HCT116 (cell line): ENCODE measurements at regions not wholly inside any gene's neighbourhood (a gene's known extent, or its start where the extent isn't known, plus 50 kb on each side); places are given as distances from the start of the nearest gene placed in this dataset.

Experiments
- CBX3 ChIP-seq: IDR thresholded peaks from 2 replicates; pipeline ENCODE4 v1.6.1; 2012; ENCODE audit warnings: low read depth
- CEBPB ChIP-seq: IDR thresholded peaks from 2 replicates; pipeline ENCODE4 v1.6.1; 2012; ENCODE audit warnings: low read depth
- CTCF ChIP-seq, 3 experiments: fragments of 200-600 bp in 1 of 3; sonication (generic) in 1 of 3; IDR thresholded peaks in 2 of 3; conservative IDR thresholded peaks in 1 of 3; 2 replicates each; pipeline ENCODE4 v1.5.1; 2012 to 2017; ENCODE audit warnings: low read depth in 2 of 3, low read length in 2 of 3, antibody characterized with exemption in 1 of 3, borderline replicate concordance in 1 of 3, control low read depth in 1 of 3, mild to moderate bottlenecking in 1 of 3, mixed read lengths in 1 of 3, mixed run types in 1 of 3, moderate library complexity in 1 of 3; ENCODE audit not compliant: insufficient read depth in 1 of 3
- EZH2 ChIP-seq: fragments of 200-600 bp; sonication (generic); IDR thresholded peaks from 2 replicates; pipeline ENCODE4 v1.6.1; 2017; ENCODE audit warnings: antibody characterized with exemption, mixed run types
- POLR2A ChIP-seq: IDR thresholded peaks from 2 replicates; pipeline ENCODE4 v1.7.0; 2011; ENCODE audit warnings: borderline replicate concordance; ENCODE audit not compliant: insufficient read depth, insufficient read length; ENCODE audit errors: extremely low read depth
- POLR2AphosphoS5 ChIP-seq: IDR thresholded peaks from 2 replicates; pipeline ENCODE4 v1.6.1; 2011; ENCODE audit warnings: mild to moderate bottlenecking, low read depth, low read length, moderate library complexity
- ZFX ChIP-seq: fragments of 450-650 bp; IDR thresholded peaks from 2 replicates; pipeline ENCODE4 v1.6.1; 2017
- TF ChIP-seq, protein P1 (sequence below): IDR thresholded peaks from 2 replicates; pipeline ENCODE4 v1.6.1; 2012

GRCh38 chr21:14762734-14763694, 216.9 kb upstream of the SAMSN1 start:
- TF ChIP-seq POLR2A (no peak), EZH2 (no peak), POLR2AphosphoS5 (no peak), CTCF (IDR thresholded peaks at IDR 0.05 in 2 of 3, conservative IDR thresholded peaks at IDR 0.05 in 1 of 3; ENCODE audit: borderline replicate concordance in 1 of 3, insufficient read depth in 1 of 3, low read depth in 2 of 3, low read length in 2 of 3) (no peak), CBX3 (no peak), ZFX (no peak), CEBPB (no peak)
- TF ChIP-seq, protein P1, sequence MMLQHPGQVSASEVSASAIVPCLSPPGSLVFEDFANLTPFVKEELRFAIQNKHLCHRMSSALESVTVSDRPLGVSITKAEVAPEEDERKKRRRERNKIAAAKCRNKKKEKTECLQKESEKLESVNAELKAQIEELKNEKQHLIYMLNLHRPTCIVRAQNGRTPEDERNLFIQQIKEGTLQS, result no peak
